Keratinocyte (primary cell): ENCODE measurements at regions not wholly inside any gene's neighbourhood (a gene's known extent, or its start where the extent isn't known, plus 50 kb on each side); places are given as distances from the start of the nearest gene placed in this dataset.

Source experiments
- CTCF ChIP-seq, 3 experiments: IDR thresholded peaks in 1 of 3; conservative IDR thresholded peaks in 1 of 3; optimal IDR thresholded peaks in 1 of 3; 2 replicates in 2 of 3; 3 replicates in 1 of 3; pipeline versions ENCODE3 to v1.5.1; 2011; ENCODE audit warnings: low read length in 3 of 3, mild to moderate bottlenecking in 3 of 3, moderate library complexity in 2 of 3, control low read depth in 1 of 3, inconsistent platforms in 1 of 3; ENCODE audit not compliant: insufficient read depth in 2 of 3; ENCODE audit errors: extremely low read depth in 1 of 3
- EZH2 ChIP-seq: IDR thresholded peaks from one replicate; pipeline ENCODE4 v1.6.1; 2012; ENCODE audit warnings: inconsistent platforms, mild to moderate bottlenecking, low read length, moderate library complexity

GRCh38 chr2:59254279-59254678 lies 1013.2 kb upstream of the FANCL start:
- TF ChIP-seq CTCF (optimal IDR thresholded peaks at IDR 0.05 in 1 of 3, IDR thresholded peaks at IDR 0.05 in 1 of 3, conservative IDR thresholded peaks at IDR 0.05 in 1 of 3; ENCODE audit: extremely low read depth in 1 of 3, insufficient read depth in 2 of 3, low read length in 3 of 3) (no peak), EZH2 (no peak)
